ENCODE measurements at regions not wholly inside any gene's neighbourhood (a gene's known extent, or its start where the extent isn't known, plus 50 kb on each side); places are given as distances from the start of the nearest gene placed in this dataset.
"Not testable (repeated sequence)": the region's sequence is repeated elsewhere in the genome, so short reads cannot be mapped to it uniquely, and the experiment has no call there.

DNA sequence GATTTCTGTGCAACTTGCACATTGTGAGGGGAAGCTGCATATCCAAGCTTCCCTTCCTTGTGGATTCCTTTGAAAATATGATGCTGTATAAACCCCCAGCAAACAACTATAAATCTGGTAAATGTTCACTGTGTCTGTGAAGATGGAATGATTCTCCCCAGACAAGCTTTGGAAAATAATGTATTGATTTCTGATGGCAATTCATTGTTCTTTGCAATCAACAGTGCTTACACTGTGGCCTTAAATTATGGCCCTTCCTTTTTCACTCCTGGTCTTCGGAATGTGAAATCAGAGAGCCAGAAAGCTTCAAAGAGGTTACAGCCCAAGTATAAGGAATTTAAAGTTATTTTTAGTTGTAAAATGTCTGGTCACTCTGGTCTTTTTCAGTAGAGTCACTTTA is 308.8 kb downstream of the CBLN4 start:
- no peak for DNase-seq (ENCODE audit: low read depth in 2 of 3, low spot score in 2 of 3)

DNA sequence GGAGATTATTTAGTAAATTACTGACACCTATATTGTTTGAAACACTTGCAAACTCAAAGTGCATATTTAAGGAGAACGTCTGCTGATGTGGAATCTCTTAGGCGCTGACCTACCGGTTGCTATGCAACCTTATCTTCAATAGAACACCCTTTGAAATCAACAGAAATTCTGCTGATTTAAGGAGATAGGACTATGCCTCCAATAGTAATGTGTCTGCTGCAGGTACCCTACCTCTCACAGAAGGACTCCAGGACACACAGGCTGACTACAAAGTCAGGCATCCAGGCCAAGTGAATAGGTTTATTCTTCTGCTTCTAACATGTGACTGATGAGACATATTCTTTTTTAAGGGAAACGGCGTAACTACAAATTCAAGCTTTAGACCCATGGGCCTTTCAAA is 311.7 kb downstream of the CBLN4 start:
- no peak for DNase-seq (ENCODE audit: low read depth in 2 of 3, low spot score in 2 of 3)

DNA sequence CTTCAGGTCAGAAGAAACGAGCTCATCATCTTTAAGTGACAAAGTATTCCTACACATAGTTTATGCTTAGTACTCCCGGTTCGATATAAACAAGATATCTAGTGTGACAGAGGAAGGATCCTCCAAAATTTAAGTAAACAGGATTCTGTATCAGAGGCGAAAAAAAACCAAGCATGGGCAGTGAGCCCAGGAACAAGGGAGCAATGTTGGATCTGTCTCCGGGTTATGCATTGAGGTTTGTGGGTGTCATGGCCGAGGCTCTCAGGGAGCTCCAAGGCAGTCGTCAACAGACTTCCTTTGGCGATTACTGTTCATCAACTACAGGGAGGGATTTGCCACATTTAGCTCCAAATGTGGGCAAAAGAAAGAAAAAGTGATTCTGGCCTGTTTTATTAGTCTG is 319.5 kb downstream of the CBLN4 start:
- no peak for DNase-seq (ENCODE audit: low read depth in 2 of 3, low spot score in 2 of 3)

DNA sequence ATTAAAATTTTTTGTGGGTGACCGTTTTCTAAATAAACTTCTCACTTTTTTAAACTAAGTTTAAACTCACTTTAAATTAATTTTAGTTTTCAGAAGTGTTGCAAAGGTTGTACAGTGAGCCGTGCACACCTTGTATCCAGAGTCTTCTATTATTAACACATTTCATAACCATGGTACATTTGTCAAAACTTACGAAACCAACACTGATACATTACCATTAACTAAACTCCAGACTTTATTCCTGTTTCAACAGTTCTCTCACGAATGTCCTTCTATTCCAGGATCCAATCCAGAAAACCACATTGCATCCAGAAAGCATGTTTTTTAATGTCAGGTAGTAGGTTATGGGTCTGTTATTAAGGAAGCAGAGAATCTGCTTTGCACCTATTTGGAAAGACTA is 319.9 kb downstream of the CBLN4 start:
- DNase-seq (ENCODE audit: low read depth in 2 of 3, low spot score in 2 of 3) = no peak

DNA sequence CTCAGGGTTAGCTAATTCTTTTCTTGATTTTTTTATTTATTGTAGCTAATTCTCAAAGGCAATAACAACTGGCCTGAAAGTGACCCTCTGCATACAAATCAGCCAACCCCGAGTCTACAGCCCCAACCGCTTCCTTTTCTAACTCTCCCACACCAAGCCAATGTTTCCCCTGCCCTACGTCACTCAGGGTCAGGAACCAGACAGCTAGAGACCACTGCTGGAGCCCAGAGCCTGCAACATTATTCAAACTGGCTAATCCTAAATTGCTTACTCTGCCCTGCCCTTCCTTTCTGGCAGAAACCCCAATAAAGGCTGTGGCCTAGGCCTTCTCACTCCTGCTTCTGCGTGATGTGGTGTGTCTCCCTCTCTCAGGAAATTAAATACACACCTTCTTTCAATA is 320.7 kb downstream of the CBLN4 start:
- no peak for DNase-seq (ENCODE audit: low read depth in 2 of 3, low spot score in 2 of 3)

DNA sequence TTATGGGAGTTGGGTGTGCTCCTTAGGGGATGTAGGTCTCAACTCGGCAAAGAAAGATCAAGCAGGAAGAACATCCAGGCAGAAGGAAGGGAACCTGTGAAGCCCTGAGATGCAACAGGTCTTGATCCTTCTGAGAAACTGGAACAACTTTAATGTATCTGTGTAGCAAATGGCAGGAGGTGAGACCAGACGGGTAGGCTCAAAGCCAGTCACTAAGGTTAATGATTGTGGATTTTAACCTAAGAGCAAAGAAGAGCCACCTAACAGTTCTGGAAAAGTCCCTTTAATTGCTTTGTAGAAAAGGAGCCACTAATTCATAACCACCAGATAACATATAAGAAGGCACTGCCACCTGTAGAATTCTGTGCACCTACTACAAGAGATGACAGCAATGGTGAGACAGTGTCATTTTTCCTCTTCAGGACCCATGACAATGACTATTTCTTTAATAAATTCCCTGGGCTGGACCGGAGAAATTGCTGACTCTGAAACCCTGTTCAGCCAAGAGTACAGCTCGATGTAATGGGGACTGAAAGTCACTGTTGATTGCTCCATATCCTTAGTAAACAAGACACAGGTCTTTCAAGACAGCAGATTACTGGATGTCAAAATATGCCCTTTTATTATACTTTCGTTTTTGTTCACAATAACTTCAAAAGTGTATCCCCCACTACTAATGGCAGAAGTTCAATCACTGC is 326.2 kb downstream of the CBLN4 start:
- no peak for DNase-seq (ENCODE audit: low read depth in 2 of 3, low spot score in 2 of 3)

DNA sequence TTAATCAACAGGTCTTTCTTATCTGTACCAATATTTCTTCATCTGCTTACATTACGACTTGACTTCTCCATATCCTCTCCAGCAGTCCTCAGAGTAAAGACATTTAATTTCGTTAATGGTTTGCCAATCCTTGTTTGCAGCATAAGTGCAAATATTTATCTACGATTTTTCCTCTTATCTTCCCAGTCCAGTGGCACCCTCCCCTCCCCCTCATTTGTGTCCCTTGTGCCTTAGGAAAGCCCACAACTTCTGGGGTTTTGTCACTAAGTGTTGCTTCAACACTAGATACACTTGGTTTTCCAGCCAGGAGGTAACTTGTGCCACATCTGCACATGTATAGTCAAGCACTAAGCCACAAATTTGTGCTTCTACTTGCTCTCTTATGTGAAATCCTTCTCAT is 327.2 kb downstream of the CBLN4 start:
- DNase-seq (ENCODE audit: low read depth in 2 of 3, low spot score in 2 of 3) = no peak

DNA sequence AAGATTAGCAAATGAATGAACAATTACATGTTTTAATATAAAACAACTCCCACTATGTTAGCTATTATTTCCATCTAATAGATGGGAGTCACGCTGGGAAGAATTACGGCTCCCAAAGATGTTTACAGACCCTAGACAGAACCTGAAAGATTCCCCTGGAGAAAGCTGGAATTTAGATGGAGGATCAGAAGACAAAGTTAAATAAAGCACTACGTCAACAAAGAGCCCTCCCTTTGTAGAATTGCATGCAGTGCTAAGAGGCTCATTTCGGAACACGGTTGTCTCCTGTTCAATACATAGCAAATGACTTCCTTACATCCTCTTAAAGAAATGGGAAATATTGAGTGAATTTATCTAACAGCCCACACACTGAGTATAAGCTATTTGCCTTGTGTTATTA is 328.3 kb downstream of the CBLN4 start:
- DNase-seq (ENCODE audit: low read depth in 2 of 3, low spot score in 2 of 3) = no peak

DNA sequence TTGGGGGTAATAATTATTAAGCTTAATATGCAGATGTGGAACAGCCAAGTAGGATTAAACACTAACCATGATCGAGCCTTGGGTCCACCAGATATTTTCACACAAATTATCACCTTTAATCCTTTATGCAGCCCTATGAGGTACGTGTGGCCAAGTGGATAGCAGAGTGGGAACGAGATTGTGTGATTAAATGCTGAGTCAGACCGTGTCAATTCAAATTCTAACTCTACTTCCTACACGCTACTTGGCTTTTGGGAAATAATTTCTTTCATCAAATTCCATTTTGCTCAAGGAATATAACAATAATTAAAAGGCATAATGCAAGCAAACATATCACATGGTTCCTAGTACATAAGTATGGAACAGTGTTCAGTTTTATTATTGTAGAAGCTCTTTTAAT is 329.2 kb downstream of the CBLN4 start:
- no peak for DNase-seq (ENCODE audit: low read depth in 2 of 3, low spot score in 2 of 3)

DNA sequence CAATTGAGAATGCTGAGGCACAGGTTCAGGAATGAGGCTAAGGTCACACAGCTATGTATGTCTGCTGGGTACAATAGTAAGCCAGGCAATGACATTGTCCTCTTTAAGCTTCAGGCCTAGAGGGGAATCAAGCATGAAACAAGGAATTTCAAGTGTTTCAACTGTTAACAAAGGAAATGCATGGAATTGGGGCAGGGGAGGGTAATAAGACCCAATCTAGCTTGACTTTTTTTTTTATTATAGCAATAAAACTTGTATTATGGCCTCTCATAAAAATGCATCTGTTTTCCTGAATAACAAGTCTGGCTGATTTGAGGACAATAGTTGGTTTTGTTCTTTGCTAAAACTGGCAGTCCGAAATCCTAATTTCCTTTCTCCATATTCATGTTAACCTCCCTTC is 336.7 kb downstream of the CBLN4 start:
- no peak for DNase-seq (ENCODE audit: low read depth in 2 of 3, low spot score in 2 of 3)

DNA sequence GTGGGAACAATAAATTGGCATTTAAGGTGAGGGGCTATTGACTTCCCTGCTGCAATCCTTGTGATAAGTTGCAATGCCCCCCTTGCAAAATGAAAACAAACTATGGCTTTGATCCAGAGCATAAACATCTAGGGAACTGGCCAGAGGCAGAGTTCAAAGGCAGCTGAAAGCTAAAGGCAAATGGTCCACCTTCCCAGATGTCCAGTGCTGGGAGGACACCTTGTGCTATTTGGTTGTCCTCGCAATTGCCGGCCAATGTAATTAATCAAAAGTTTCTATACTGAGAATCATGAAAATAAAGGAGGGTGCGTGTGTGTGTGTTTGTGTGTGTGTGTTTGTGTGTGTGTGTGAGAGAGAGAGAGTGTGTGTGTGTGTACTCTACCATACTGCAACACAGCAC is 337.4 kb downstream of the CBLN4 start:
- no peak for DNase-seq (ENCODE audit: low read depth in 2 of 3, low spot score in 2 of 3)

DNA sequence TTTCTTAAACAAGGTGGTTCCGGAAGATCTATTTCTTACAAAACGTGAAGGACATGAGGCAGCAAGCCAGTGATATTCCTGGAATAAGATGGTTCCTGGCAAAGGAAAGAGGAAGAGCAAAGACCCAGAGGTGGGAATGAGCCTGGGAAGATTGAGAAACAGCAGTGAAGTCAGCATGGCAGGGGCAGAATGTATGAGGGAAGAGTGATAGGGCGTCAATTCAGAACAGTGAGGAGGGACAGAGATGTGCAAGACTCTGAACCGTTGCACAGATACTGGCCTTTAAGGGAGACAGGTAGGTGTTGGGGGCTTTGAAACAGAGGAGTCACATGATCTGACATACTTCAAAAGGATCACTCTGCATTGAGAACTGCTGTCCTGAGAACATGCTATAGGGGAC is 338.3 kb downstream of the CBLN4 start:
- no peak for DNase-seq (ENCODE audit: low read depth in 2 of 3, low spot score in 2 of 3)

DNA sequence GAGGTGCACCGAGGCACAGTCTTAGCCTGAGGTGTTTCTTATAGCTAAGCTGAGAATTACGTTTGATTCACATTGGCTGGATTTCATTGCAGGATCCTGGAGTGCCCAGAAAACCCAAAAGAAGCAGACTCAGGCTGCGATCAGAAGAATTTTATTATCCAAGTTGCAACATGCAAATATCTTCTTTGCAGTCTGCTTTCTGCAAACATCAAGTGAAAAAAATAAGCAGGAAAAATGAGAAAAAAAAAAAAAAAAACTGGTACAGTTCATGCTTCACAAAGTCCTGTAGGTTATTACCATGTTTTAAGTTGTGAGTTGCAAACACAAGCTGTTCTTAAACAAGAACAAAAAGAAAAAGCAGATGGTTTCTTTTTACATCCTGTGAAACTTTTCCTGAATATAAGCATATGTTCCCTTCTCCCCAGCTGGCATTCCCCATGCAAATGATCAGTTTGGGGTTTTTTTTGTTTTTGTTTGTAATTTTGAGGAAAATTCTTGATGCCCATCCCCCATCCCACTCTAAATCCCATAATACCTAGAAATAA is 349.0 kb downstream of the CBLN4 start:
- DNase-seq (ENCODE audit: low read depth in 2 of 3, low spot score in 2 of 3) = no peak

DNA sequence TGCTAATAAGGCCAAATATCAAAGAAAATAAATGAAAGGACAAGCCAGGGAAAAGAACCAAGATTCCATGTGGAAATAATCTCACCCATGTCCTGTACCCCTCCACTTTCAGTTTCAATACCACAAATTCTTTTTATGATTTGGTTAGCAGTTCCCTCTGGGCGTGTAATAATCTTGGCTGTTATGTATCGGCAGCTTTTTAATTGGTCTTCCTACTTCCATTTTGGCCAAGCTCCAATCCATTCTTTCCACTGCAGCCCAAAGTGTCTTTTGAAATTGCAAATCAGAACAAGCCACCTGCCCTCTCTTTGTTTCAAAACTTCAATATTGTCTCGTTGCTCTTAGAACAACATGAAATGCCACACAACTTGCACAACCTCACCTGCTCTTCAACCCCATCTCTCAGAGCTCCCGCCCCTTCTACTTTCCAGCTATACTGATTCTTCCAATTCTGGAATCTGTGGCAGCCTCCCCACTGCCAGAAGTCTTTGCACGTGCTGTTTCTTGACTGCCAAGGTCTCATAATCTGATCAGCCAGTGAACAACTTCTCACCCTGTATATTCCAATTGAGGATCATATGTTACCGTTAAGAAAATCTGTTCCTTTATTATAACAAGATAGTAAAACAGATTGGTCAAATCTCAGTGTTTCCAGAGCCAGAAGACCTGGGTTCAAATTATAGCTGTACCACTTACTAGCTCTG is 354.5 kb downstream of the CBLN4 start:
- no peak for DNase-seq (ENCODE audit: low read depth in 2 of 3, low spot score in 2 of 3)

DNA sequence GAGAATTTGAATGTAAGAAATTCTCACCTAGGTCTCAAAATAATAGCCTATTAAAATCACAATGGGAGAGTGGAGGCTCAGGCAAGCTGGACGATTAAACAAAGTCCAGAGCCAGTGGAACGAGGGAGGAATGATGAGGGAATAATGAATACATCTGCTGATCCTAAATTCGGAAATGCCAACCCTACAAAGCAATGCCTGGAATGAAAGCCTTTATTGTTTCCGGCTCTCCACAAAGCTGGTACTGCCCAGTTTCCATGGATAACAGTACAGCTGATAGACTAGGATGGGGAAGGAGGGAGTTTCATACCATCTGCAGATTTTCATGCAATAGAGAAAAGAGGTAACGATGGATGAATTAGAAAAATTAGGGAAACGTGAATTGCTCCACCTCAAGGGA is 356.1 kb downstream of the CBLN4 start:
- no peak for DNase-seq (ENCODE audit: low read depth in 2 of 3, low spot score in 2 of 3)

DNA sequence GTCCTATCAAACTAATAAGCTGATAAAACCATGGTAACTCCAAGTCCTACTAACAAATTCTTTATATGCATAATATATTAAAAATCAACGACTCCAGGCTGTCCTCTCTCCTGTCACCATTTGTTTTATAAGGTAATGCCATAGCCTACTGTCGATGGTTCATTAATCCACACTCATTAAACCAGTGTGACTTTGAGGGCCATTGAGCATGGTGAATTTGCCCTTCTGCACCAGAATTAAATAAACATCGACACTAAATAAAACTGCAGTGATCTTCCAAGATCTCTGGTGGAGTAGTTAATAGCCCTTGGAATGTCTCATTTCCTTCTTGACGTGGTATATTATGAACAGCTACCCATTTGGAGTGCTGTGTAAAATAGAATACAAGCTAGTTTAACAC is 358.5 kb downstream of the CBLN4 start:
- DNase-seq (ENCODE audit: low read depth in 2 of 3, low spot score in 2 of 3) = no peak

DNA sequence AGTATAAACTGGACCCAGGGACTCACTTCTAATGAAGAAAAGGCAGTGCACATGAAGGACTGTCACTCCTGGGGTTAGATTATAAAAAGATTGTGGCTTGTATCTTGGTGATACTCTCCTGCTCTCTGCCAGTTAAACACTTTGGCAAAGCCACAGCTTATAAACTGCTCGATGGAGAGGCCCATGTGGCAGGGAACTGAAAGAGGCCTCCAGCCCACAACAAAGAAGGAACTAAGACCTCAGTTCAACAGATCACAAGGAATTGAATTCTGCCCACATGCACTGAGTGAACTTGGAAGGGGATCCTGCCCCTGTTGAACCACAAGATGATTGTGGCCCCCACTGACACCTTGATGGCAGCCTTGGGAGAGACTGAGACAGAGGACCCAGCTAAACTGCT is 363.8 kb downstream of the CBLN4 start:
- no peak for DNase-seq (ENCODE audit: low read depth in 2 of 3, low spot score in 2 of 3)

DNA sequence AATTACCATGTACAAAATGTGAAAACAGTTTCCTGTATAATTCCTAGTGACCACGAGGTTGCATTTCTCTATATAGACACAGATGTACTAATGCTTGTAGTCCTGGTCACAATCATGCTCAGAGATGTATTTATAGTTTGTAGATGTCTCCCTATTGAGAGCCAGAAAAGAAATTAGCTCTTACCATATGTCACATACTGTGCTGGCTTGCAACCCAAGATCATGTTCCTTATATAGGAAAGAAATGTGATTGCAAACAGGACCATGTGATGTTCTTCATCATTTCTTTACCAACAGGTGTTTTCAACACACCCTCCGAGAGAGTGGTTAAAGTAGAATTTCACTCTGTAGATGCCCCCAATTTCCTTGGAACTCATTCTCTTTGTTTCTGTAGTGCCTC is 369.4 kb downstream of the CBLN4 start:
- no peak for DNase-seq (ENCODE audit: low read depth in 2 of 3, low spot score in 2 of 3)

DNA sequence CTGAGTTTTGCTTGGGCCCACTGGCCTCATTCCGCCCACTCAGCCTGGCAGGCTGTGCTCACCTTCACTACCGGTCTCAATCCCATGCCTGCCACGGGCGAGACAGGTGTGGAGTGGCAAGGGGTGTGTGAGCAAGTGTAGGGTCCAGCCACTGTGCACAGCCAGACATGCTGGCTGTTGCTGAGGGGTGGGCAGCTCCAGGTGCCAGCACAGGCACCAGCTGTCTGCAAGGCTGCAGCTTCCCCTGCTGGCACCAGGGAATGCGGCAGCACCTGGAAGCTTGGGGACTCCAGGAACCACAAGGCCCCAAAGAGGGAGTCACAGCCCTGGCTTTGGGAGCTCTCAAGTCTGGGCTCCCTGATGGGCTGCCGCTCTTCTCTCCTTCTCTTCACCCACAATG is 372.7 kb downstream of the CBLN4 start:
- DNase-seq (ENCODE audit: low read depth in 2 of 3, low spot score in 2 of 3) = no peak

DNA sequence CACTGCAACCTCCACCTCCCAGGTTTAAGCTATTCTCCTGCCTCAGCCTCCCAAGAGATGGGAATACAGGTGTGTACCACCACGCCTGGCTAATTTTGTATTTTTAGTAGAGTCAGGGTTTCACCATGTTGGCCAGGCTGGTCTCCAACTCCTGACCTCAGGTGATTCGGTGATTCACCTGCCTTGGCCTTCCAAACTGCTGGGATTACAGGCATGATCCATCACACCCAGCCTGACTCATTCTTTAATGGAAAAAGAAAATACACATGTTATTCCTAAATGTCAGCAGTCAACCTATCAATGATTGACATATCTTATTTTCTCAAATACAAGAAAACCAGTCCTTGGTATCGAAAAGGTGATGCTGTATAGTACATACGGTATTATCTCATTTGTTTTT is 376.2 kb downstream of the CBLN4 start:
- DNase-seq (ENCODE audit: low read depth in 2 of 3, low spot score in 2 of 3) = not testable (repeated sequence)

DNA sequence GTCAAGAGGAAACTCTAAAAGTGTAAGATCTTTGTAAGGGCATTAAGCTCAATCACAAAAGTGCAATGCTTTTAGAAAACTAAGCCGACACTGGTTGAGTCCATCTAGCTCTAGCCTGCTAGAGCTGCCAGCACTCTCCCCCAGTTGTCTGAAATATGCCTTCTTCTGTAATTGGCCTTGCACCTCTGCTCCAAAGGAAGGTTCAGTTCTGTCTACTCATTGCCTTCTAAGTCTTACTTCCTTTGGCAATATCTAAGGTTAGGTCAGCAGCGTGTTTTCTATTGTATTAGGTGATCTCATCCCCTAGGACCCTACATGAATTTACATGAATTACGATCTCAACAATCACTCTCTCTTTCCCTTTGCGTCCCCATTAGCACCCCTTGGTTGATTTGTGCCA is 378.6 kb downstream of the CBLN4 start:
- no peak for DNase-seq (ENCODE audit: low read depth in 2 of 3, low spot score in 2 of 3)

DNA sequence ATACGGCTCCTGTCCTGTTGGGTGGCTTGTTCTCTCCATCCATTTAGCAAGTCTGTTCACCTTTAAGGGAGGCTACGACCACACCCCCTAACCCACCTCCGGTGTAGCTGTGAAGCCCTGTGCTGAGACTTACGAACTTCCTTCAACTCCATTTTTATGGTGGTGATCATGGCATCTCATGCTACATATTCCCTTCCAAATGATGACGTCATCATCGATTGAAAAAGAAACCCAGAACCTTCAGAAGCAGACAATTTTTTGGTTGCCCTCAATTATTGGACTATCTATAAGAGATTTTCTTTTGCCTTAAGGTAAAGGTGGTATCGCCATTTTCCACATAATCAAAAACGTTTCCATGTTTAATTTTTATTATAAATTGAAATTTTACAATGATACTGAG is 389.0 kb downstream of the CBLN4 start:
- DNase-seq (ENCODE audit: low read depth in 2 of 3, low spot score in 2 of 3) = no peak

DNA sequence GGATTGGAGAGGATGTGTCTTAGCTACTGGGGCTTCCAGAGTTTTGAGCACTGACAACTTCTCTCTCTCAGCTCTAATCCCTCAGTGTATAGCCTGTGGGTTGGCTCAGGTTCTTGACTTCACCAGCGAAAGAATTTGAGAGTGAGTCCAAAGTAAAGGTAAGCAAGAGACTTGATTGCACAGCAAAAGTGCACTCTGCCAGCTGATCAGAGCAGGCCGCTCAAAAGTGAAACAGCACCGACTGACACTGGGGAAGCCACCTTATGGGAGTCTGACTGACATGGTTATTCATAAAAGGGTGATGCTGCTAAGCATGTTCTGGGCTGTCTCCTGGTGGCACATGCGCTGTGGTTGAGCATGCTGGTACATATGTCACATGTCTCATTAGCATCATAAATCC is 389.5 kb downstream of the CBLN4 start:
- DNase-seq (ENCODE audit: low read depth in 2 of 3, low spot score in 2 of 3) = no peak

Data from hematopoietic multipotent progenitor cell (in vitro differentiated cells).